Neural progenitor cell (in vitro differentiated cells): ENCODE measurements at regions not wholly inside any gene's neighbourhood (a gene's known extent, or its start where the extent isn't known, plus 50 kb on each side); places are given as distances from the start of the nearest gene placed in this dataset.

Source experiments
- CTCF ChIP-seq: fragments of 200-600 bp; sonication (generic); IDR thresholded peaks from 2 replicates; pipeline ENCODE4 v1.5.1; 2017; ENCODE audit warnings: antibody characterized with exemption, mild to moderate bottlenecking
- EZH2 ChIP-seq: fragments of 200-600 bp; sonication (generic); IDR thresholded peaks from 2 replicates; pipeline ENCODE4 v1.6.1; 2017; ENCODE audit warnings: antibody characterized with exemption, mild to moderate bottlenecking, moderate library complexity
- EZH2phosphoT487 ChIP-seq: fragments of 200-600 bp; sonication (generic); IDR thresholded peaks from 2 replicates; pipeline ENCODE4 v1.6.1; 2017; ENCODE audit warnings: antibody characterized with exemption

GRCh38 chr17:70254735-70255460 lies 85.6 kb downstream of the KCNJ2 start:
- TF ChIP-seq CTCF (no peak), EZH2phosphoT487 (no peak), EZH2 (no peak)
